HCT116 (cell line): ENCODE measurements at regions not wholly inside any gene's neighbourhood (a gene's known extent, or its start where the extent isn't known, plus 50 kb on each side); places are given as distances from the start of the nearest gene placed in this dataset.

ENCODE experiments used
- ATAC-seq: fragments of 200-7000 bp; cut with Tn5 transposase; 2 replicates; pipeline ENCODE4 v1.9.1; 2020; ENCODE audit warnings: mild to moderate bottlenecking, moderate library complexity
- BruUV-seq: library from RNA; stranded (reverse); fragments of 400-500 nt; replicated peaks from 2 replicates; lab custom pipeline; 2021; lab: Mats Ljungman, UMichigan
- CTCF ChIA-PET: fragments of 300-600 bp; sonication (Branson Sonifier 250); formaldehyde crosslinking; loops from one replicate; lab custom pipeline; 2021; ENCODE audit warnings: antibody characterized with exemption; lab: Charles Lee
- POLR2A ChIA-PET: fragments of 300-600, 350-600 bp; sonication (Branson Sonifier 250); formaldehyde crosslinking; loops from one replicate; lab custom pipeline; 2021; ENCODE audit warnings: antibody characterized with exemption; lab: Charles Lee
- RAD21 ChIA-PET, 2 experiments: fragments of 300-600 bp; sonication (Branson Sonifier 250); formaldehyde crosslinking; loops; one replicate each; lab custom pipeline; 2023; ENCODE audit warnings: low total read pairs in 2 of 2; ENCODE audit not compliant: uncharacterized antibody in 2 of 2, unreplicated experiment in 2 of 2, low non-redundant PET in 1 of 2; lab: Charles Lee
- DNase-seq: peaks from one replicate; pipeline ENCODE4 v3.0.0-alpha.2; 2010; ENCODE audit warnings: low read depth, low spot score
- H2AFZ ChIP-seq: fragments of 200-600 bp; shearing (Covaris generic), sonication (generic); 2 replicates; pipeline ENCODE4 v1.6.1; 2017; ENCODE audit warnings: low read depth, mixed run types, mixed read lengths, antibody characterized with exemption, low read length; ENCODE audit not compliant: poor library complexity, severe bottlenecking
- H3K27ac ChIP-seq: 2 replicates; pipeline ENCODE4 v1.5.1; 2012; ENCODE audit warnings: low read depth, low read length
- H3K27me3 ChIP-seq: fragments of 200-600 bp; sonication (generic); 2 replicates; pipeline ENCODE4 v1.6.1; 2016; ENCODE audit warnings: mixed run types, low read length, mixed read lengths; ENCODE audit not compliant: insufficient read depth
- H3K36me3 ChIP-seq, 2 experiments: fragments of 200-500 bp in 1 of 2; fragments of 200-600 bp in 1 of 2; sonication (Bioruptor generic) in 1 of 2; sonication (generic) in 1 of 2; 2 replicates each; pipeline versions ENCODE4 v1.5.1 to v1.6.1; 2014 to 2016; ENCODE audit warnings: low read length in 2 of 2, inconsistent platforms in 1 of 2, mixed read lengths in 1 of 2, mixed run types in 1 of 2; ENCODE audit not compliant: insufficient read depth in 2 of 2, control insufficient read depth in 1 of 2
- H3K4me1 ChIP-seq, 2 experiments: fragments of 200-600 bp in 1 of 2; sonication (generic) in 1 of 2; 2 replicates each; pipeline versions ENCODE4 v1.5.1 to v1.6.1; 2012 to 2017; ENCODE audit warnings: low read length in 2 of 2, inconsistent platforms in 1 of 2, mild to moderate bottlenecking in 1 of 2, mixed read lengths in 1 of 2, mixed run types in 1 of 2, moderate library complexity in 1 of 2; ENCODE audit not compliant: insufficient read depth in 2 of 2, control insufficient read depth in 1 of 2
- H3K4me2 ChIP-seq: fragments of 200-600 bp; sonication (generic); 2 replicates; pipeline ENCODE4 v1.6.1; 2017; ENCODE audit warnings: mixed run types, low read length, mixed read lengths
- H3K4me3 ChIP-seq, 2 experiments: fragments of 200-600 bp in 1 of 2; sonication (generic) in 1 of 2; replicated peaks in 1 of 2; 2 replicates each; pipeline ENCODE4 v1.5.1; 2011 to 2016; ENCODE audit warnings: low read length in 2 of 2, control low read depth in 1 of 2, low read depth in 1 of 2, mild to moderate bottlenecking in 1 of 2, mixed read lengths in 1 of 2, mixed run types in 1 of 2
- H3K79me2 ChIP-seq: fragments of 200-600 bp; sonication (generic); 2 replicates; pipeline ENCODE4 v1.6.1; 2017; ENCODE audit warnings: mild to moderate bottlenecking, mixed run types, low read length, moderate library complexity, mixed read lengths; ENCODE audit not compliant: insufficient read depth
- H3K9ac ChIP-seq: fragments of 200-600 bp; sonication (generic); 2 replicates; pipeline ENCODE4 v1.6.1; 2016; ENCODE audit warnings: low read length, mixed read lengths
- H3K9me2 ChIP-seq: fragments of 200-600 bp; sonication (generic), shearing (Covaris generic); 2 replicates; pipeline ENCODE4 v1.6.1; 2017; ENCODE audit warnings: mixed run types, mild to moderate bottlenecking, moderate library complexity; ENCODE audit not compliant: insufficient read depth
- H3K9me3 ChIP-seq, 2 experiments: fragments of 200-500 bp in 1 of 2; fragments of 200-600 bp in 1 of 2; sonication (Bioruptor generic) in 1 of 2; sonication (generic) in 1 of 2; 2 replicates each; pipeline ENCODE4 v1.6.1; 2014 to 2017; ENCODE audit warnings: low read length in 2 of 2, mixed read lengths in 2 of 2, inconsistent platforms in 1 of 2, low read depth in 1 of 2, mild to moderate bottlenecking in 1 of 2, mixed run types in 1 of 2, moderate library complexity in 1 of 2; ENCODE audit not compliant: control insufficient read depth in 1 of 2, insufficient read depth in 1 of 2
- H4K20me1 ChIP-seq: fragments of 200-600 bp; sonication (generic), shearing (Covaris generic); 2 replicates; pipeline ENCODE4 v1.6.1; 2017; ENCODE audit warnings: mixed run types, mild to moderate bottlenecking, moderate library complexity; ENCODE audit not compliant: insufficient read depth
- CBX3 ChIP-seq: IDR thresholded peaks from 2 replicates; pipeline ENCODE4 v1.6.1; 2012; ENCODE audit warnings: low read depth
- CEBPB ChIP-seq: IDR thresholded peaks from 2 replicates; pipeline ENCODE4 v1.6.1; 2012; ENCODE audit warnings: low read depth
- CTCF ChIP-seq, 3 experiments: fragments of 200-600 bp in 1 of 3; sonication (generic) in 1 of 3; IDR thresholded peaks in 2 of 3; conservative IDR thresholded peaks in 1 of 3; 2 replicates each; pipeline ENCODE4 v1.5.1; 2012 to 2017; ENCODE audit warnings: low read depth in 2 of 3, low read length in 2 of 3, antibody characterized with exemption in 1 of 3, borderline replicate concordance in 1 of 3, control low read depth in 1 of 3, mild to moderate bottlenecking in 1 of 3, mixed read lengths in 1 of 3, mixed run types in 1 of 3, moderate library complexity in 1 of 3; ENCODE audit not compliant: insufficient read depth in 1 of 3
- ELF1 ChIP-seq: IDR thresholded peaks from 2 replicates; pipeline ENCODE4 v1.6.1; 2012; ENCODE audit warnings: low read depth, borderline replicate concordance
- EZH2 ChIP-seq: fragments of 200-600 bp; sonication (generic); IDR thresholded peaks from 2 replicates; pipeline ENCODE4 v1.6.1; 2017; ENCODE audit warnings: antibody characterized with exemption, mixed run types
- EZH2phosphoT487 ChIP-seq: fragments of 200-600 bp; IDR thresholded peaks from 2 replicates; pipeline ENCODE4 v1.6.1; 2018; ENCODE audit warnings: antibody characterized with exemption, borderline replicate concordance
- FOSL1 ChIP-seq: IDR thresholded peaks from 2 replicates; pipeline ENCODE4 v1.6.1; 2012; ENCODE audit warnings: low read depth
- JUND ChIP-seq: IDR thresholded peaks from 2 replicates; pipeline ENCODE4 v1.6.1; 2012
- MAX ChIP-seq: IDR thresholded peaks from 2 replicates; pipeline ENCODE4 v1.6.1; 2012
- POLR2A ChIP-seq: IDR thresholded peaks from 2 replicates; pipeline ENCODE4 v1.7.0; 2011; ENCODE audit warnings: borderline replicate concordance; ENCODE audit not compliant: insufficient read depth, insufficient read length; ENCODE audit errors: extremely low read depth
- RAD21 ChIP-seq: IDR thresholded peaks from 2 replicates; pipeline ENCODE4 v1.6.1; 2012; ENCODE audit warnings: low read depth, mild to moderate bottlenecking
- REST ChIP-seq: IDR thresholded peaks from 2 replicates; pipeline ENCODE4 v1.6.1; 2012; ENCODE audit warnings: low read depth
- SIN3A ChIP-seq: IDR thresholded peaks from 2 replicates; pipeline ENCODE4 v1.6.1; 2012; ENCODE audit warnings: low read depth
- SP1 ChIP-seq: IDR thresholded peaks from 2 replicates; pipeline ENCODE4 v1.6.1; 2012; ENCODE audit warnings: low read depth
- SRF ChIP-seq: IDR thresholded peaks from 2 replicates; pipeline ENCODE4 v1.6.1; 2012; ENCODE audit warnings: low read depth
- TCF7L2 ChIP-seq: IDR thresholded peaks from 2 replicates; pipeline ENCODE4 v1.7.0; 2011; ENCODE audit warnings: borderline replicate concordance, inconsistent platforms; ENCODE audit not compliant: insufficient read depth, insufficient read length; ENCODE audit errors: extremely low read depth
- YY1 ChIP-seq: IDR thresholded peaks from 2 replicates; pipeline ENCODE4 v1.6.1; 2011; ENCODE audit warnings: low read length, low read depth, moderate library complexity, mild to moderate bottlenecking; ENCODE audit not compliant: insufficient replicate concordance; ENCODE audit errors: extremely low read depth
- ZBTB33 ChIP-seq: IDR thresholded peaks from 2 replicates; pipeline ENCODE4 v1.6.1; 2011; ENCODE audit warnings: mild to moderate bottlenecking, low read length, moderate library complexity; ENCODE audit not compliant: insufficient replicate concordance; ENCODE audit errors: extremely low read depth
- ZFX ChIP-seq: fragments of 450-650 bp; IDR thresholded peaks from 2 replicates; pipeline ENCODE4 v1.6.1; 2017
- ZNF274 ChIP-seq: fragments of 200-500 bp; sonication (Bioruptor generic); IDR thresholded peaks from 2 replicates; pipeline ENCODE4 v1.6.1; 2014; ENCODE audit warnings: mild to moderate bottlenecking, low read depth, low read length, inconsistent platforms
- intact Hi-C: fragments of 100-400 bp; cut with micrococcal nuclease; formaldehyde crosslinking; loops from 2 replicates; pipeline ENCODE4 v1.10.0; 2022

GRCh38 chr3:8197384-8197783, 304.2 kb upstream of the LMCD1 start:
- H2AFZ ChIP-seq = no peak overlapping the region
- no peaks in the 10 kb centered on the region for H3K79me2 ChIP-seq
- H3K9me3 ChIP-seq = no peaks in the 10 kb centered on the region
- POLR2A ChIA-PET = no interaction called here
- H3K9me2 ChIP-seq = no peaks in the 10 kb centered on the region
- CTCF ChIA-PET = no interaction called here
- RAD21 ChIA-PET = no interaction called here
- H3K4me2 ChIP-seq = no peak overlapping the region
- 0 out of 4 replicates have a peak, but pooled peaks cover 0 to 5% of the 10 kb centered on the region in 2 experiments for H3K4me1 ChIP-seq
- TF ChIP-seq SIN3A (no peak), YY1 (no peak), CBX3 (no peak), POLR2A (no peak), ZBTB33 (no peak), FOSL1 (no peak), MAX (no peak), CEBPB (no peak), EZH2phosphoT487 (no peak), EZH2 (no peak), ZFX (no peak), SRF (no peak), REST (no peak), SP1 (no peak), RAD21 (no peak), JUND (no peak), CTCF (IDR thresholded peaks at IDR 0.05 in 2 of 3, conservative IDR thresholded peaks at IDR 0.05 in 1 of 3; ENCODE audit: borderline replicate concordance in 1 of 3, insufficient read depth in 1 of 3, low read depth in 2 of 3, low read length in 2 of 3) (no peak), TCF7L2 (no peak), ELF1 (no peak), ZNF274 (no peak)
- H4K20me1 ChIP-seq = no peaks in the 10 kb centered on the region
- no peaks in the 10 kb centered on the region for H3K27me3 ChIP-seq
- no TSS peak for BruUV-seq
- H3K36me3 ChIP-seq = no peaks in the 10 kb centered on the region
- intact Hi-C loops = no loop called here
- no peak overlapping the region for H3K9ac ChIP-seq
- H3K27ac ChIP-seq = no peak overlapping the region
- no peak for DNase-seq
- no peak overlapping the region for H3K4me3 ChIP-seq
- no peak for ATAC-seq
